OCI-LY7 (cell line): ENCODE measurements at regions not wholly inside any gene's neighbourhood (a gene's known extent, or its start where the extent isn't known, plus 50 kb on each side); places are given as distances from the start of the nearest gene placed in this dataset.

Source experiments
- CTCF ChIP-seq: fragments of 200-600 bp; sonication (generic); conservative IDR thresholded peaks from 2 replicates; pipeline ENCODE4 v1.5.1; 2014; ENCODE audit warnings: mild to moderate bottlenecking, antibody characterized with exemption, low read length, moderate library complexity, mixed read lengths
- EZH2phosphoT487 ChIP-seq: fragments of 200-600 bp; sonication (generic); IDR thresholded peaks from 2 replicates; pipeline ENCODE4 v1.6.1; 2018; ENCODE audit warnings: low read depth, borderline replicate concordance, mild to moderate bottlenecking, mixed run types, antibody characterized with exemption, low read length, moderate library complexity, mixed read lengths

- no peak for TF ChIP-seq CTCF
- no peak for TF ChIP-seq EZH2phosphoT487
Observed at GRCh38 chr22:48736593-48737460, 1090.8 kb downstream of the BRD1 start.
